ENCODE measurements at regions not wholly inside any gene's neighbourhood (a gene's known extent, or its start where the extent isn't known, plus 50 kb on each side); places are given as distances from the start of the nearest gene placed in this dataset.

- TF ChIP-seq CTCF (IDR thresholded peaks at IDR 0.05), result no peak
- TF ChIP-seq POLR2AphosphoS5 (IDR thresholded peaks at IDR 0.05), result no peak
Measured at GRCh38 chr10:30124704-30125103, 65.3 kb upstream of the JCAD start.

All from transverse colon (tissue), 4 donors.